CD4-positive, alpha-beta T cell treated with Interleukin-4 for 1 hour (primary cell): ENCODE measurements at regions not wholly inside any gene's neighbourhood (a gene's known extent, or its start where the extent isn't known, plus 50 kb on each side); places are given as distances from the start of the nearest gene placed in this dataset.

Experiments
- DNase-seq, 2 donors: peaks; one replicate each; pipeline ENCODE4 v3.0.0-alpha.2; 2020 to 2022

DNA sequence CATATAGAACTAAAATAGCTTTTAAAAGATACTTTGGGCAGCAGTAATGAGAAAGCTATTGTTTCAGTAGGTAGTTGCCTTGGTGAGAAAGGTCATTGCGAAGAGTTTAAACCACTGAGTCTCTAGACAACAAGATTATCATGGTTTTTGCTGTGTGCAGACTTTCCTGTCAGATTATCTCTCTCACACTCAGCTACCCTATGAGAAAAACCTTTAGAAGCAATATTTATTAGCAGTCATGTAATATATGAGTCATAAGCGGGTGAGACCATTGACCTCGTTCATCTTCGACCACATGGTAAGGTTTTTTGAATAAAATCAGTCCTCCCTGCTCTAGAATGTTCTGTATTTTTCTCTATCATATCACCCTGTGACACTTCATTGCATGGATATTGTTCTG is 59.9 kb downstream of the GPR65 start:
- no peak for DNase-seq

DNA sequence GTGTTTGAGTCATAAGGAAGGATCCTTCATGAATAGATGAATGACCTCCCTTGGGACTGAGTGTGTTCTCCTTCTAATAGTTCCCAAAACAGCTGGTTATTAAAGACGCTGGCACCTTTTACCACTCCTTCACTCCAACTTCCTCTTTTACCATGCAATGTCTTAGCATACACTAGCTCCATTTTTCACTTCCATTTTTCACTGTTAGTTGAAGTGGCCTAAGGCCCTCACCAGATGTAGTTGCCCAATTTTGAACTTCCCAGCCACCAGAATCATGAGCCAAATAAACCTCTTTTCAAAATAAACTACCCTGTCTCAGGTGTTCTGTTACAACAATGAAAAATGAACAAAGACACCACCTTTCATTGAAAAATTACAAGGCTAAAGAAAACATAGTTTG is 64.7 kb downstream of the GPR65 start:
- DNase-seq, result no peak

DNA sequence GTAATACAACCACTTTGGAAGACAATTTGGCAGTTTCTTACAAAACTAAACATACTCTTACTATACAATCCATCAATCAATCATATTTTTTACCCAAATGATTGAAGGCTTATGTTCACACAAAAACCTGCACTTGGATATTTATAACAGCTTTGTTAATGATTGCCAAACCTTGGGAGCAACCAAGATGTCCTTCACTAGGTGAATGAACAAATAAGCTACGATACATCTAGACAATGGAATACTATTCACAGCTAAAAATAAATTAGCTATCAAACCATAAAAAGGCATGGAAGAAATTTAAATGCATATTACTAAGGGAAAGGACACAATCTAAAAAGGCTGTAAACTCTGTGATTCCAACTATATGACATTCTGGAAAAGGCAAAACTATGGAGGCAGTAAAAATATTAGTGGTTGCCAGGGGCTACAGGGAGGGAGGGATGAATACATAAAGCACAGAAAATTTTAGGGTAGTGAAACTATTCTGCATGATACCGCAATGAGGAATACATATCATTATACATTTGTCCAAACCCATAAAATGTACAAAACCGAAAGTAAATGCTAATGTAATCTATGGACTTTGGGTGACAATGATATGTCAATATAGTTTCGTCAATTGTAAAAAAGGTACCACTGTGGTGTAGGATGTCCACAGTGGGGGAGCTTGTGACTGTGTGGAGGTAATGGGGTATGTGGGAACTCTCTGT is 70.5 kb downstream of the GPR65 start:
- peak in 1 of 2 donors; percentile 1 for DNase-seq

GRCh38 chr14:88078525-88078924 is 73.6 kb downstream of the GPR65 start:
- DNase-seq, result no peak

DNA sequence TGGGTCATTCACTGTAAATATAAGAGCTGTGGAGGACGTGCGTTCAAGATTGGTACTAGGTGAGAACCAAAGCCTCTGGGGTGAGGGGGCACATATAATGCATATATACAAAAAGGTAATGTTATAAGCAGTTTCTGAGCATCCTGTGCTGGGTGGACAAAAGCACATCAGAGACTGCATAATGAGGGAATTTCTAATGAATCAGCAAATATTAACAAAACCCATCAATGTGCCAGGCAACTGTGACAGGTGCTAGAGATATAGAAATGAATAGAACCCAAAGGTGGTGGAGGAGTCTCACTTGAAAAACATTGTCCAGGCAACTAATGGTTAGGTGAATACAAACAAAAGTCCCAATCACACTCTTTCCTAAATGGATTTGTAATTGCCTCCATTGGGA is 74.7 kb downstream of the GPR65 start:
- DNase-seq, result no peak

DNA sequence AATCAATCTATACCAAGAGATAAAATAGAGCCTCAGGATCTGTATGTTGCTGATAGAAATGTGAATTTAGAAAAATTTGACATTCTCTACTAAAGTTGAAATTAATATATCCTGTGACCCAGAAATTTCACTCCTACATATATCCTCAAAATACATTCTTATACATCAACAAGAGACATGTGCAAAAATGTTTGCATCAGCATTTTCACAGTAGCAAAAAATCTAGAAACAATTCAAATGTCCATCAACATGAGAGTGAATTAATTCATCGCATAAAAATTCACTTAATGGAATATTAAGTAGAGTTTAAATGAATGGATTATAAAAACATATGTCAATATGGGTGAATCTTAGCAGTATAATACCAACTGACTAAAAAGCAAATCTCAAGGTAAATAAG is 80.8 kb downstream of the GPR65 start:
- DNase-seq, result no peak

GRCh38 chr14:88089445-88089844 is 84.5 kb downstream of the GPR65 start:
- no peak for DNase-seq

DNA sequence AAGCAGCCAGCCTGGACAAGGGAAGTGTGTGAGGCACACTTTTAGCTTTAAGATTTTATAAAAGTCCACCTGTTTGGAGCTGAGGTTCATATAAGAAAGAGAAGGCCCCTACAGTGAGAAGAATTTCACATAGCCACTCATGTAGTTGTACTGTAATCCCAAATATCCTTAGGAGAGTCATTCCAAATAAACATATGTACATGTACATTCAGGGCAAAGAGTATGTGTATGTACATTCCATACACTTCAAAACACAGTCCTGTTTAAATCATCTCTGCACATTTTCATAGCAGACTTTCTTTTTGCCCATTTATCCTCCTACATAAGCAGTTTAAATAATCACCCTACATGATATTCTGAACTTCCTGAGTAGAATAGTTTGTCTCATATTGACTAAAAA is 87.6 kb downstream of the GPR65 start:
- DNase-seq, result no peak

DNA sequence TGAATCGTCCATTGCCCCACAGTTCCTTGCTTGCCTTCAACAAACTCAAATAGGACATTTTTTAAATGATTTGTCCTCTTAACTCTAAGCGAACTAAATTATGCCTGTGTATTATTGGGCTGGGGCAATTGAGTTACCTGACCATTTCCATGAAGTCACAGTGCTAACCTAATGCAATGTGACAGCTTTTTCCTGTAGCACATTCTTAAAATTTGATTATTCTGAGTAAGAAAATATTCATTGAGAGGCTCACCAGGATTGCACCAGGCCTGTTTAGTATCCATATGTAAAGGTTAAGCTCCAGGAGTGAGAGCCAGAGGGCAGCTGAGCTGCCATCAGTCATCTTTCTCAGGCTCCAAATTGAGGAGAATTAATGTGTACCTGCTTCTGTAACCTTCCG is 90.9 kb downstream of the GPR65 start:
- DNase-seq, result no peak

DNA sequence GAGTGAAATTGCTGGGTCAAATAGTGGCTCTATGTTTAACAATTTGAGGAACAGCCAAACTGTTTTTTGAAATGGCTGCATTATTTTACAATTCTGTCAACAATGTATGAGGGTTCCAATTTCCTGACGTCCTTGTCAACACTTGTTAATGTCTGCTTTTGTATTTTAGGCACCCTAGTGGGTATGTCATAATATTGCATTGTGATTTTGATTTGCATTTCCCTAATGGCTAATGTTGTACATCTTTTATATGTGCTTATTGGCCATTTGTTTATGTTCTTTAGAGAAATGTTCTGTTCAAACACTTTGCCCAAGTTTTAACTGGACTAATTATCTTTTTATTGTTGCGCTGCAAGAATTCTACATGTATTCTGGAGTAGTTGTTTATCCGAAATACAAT is 93.2 kb downstream of the GPR65 start:
- no peak for DNase-seq

- DNase-seq, result no peak
Observed at GRCh38 chr14:88104710-88105109, 99.8 kb downstream of the GPR65 start.

GRCh38 chr14:88106377-88106776 is 101.4 kb downstream of the GPR65 start:
- DNase-seq, result no peak

DNA sequence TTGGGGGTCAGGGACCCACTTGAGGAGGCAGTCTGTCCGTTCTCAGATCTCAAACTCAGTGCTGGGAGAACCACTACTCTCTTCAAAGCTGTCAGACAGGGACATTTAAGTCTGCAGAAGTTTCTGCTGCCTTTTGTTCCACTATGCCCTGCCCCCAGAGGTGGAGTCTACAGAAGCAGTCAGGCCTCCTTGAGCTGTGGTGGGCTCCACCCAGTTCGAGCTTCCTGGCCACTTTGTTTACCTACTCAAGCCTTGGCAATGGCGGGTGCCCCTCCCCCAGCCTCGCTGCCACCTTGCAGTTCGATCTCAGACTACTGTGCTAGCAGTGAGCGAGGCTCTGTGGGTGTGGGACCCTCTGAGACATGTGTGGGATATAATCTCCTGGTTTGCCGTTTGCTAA is 122.7 kb downstream of the GPR65 start:
- DNase-seq, result peak in 1 of 2 donors; percentile 25

GRCh38 chr14:88128816-88129215 is 123.9 kb downstream of the GPR65 start:
- DNase-seq, result no peak

GRCh38 chr14:88129306-88130056 is 124.5 kb downstream of the GPR65 start:
- peak; percentile 5 to 39 for DNase-seq

- DNase-seq, result no peak
Observed at GRCh38 chr14:88130057-88130432, 125.1 kb downstream of the GPR65 start.
